ENCODE measurements at regions not wholly inside any gene's neighbourhood (a gene's known extent, or its start where the extent isn't known, plus 50 kb on each side); places are given as distances from the start of the nearest gene placed in this dataset.
A peak's percentile ranks its signal among the peaks of the same experiment; 100 is the strongest.
"Not testable (repeated sequence)": the region's sequence is repeated elsewhere in the genome, so short reads cannot be mapped to it uniquely, and the experiment has no call there.

GRCh38 chr16:9599415-9600120, 508.1 kb downstream of the HAPSTR1 start:
- no peak for DNase-seq

- DNase-seq, result no peak
These were observed 510.7 kb downstream of the HAPSTR1 start for GRCh38 chr16:9602189-9602588.

- DNase-seq, result no peak
These were observed 511.9 kb downstream of the HAPSTR1 start for GRCh38 chr16:9603316-9603715.

GRCh38 chr16:9607515-9608230, 516.2 kb downstream of the HAPSTR1 start:
- DNase-seq, result no peak

- DNase-seq, result no peak
These were observed 519.3 kb downstream of the HAPSTR1 start for GRCh38 chr16:9610727-9611126.

- no peak for DNase-seq
These were observed 520.8 kb downstream of the HAPSTR1 start for GRCh38 chr16:9612267-9612666.

GRCh38 chr16:9614389-9614788, 522.9 kb downstream of the HAPSTR1 start:
- DNase-seq, result no peak

- DNase-seq, result no peak
These were observed 530.8 kb downstream of the HAPSTR1 start for GRCh38 chr16:9622268-9622667.

- DNase-seq, result no peak
These were observed 533.7 kb downstream of the HAPSTR1 start for GRCh38 chr16:9625122-9625521.

- no peak for DNase-seq
These were observed 536.0 kb downstream of the HAPSTR1 start for GRCh38 chr16:9627427-9627826.

- no peak for DNase-seq
These were observed 538.7 kb downstream of the HAPSTR1 start for GRCh38 chr16:9630119-9630518.

- no peak for DNase-seq
These were observed 539.5 kb downstream of the HAPSTR1 start for GRCh38 chr16:9630985-9631384.

GRCh38 chr16:9633844-9634243, 542.4 kb downstream of the HAPSTR1 start:
- DNase-seq, result no peak

GRCh38 chr16:9635150-9635720, 543.8 kb downstream of the HAPSTR1 start:
- not testable (repeated sequence) for DNase-seq

GRCh38 chr16:9644258-9644657, 538.0 kb downstream of the GRIN2A start:
- no peak for DNase-seq

- no peak for DNase-seq
These were observed 536.3 kb downstream of the GRIN2A start for GRCh38 chr16:9645911-9646310.

- peak; percentile 20 for DNase-seq
These were observed 534.1 kb downstream of the GRIN2A start for GRCh38 chr16:9647981-9648701.

- no peak for DNase-seq
These were observed 531.9 kb downstream of the GRIN2A start for GRCh38 chr16:9650284-9650683.

- no peak for DNase-seq
These were observed 527.2 kb downstream of the GRIN2A start for GRCh38 chr16:9655051-9655450.

- no peak for DNase-seq
These were observed 524.6 kb downstream of the GRIN2A start for GRCh38 chr16:9657641-9658040.

- no peak for DNase-seq
These were observed 524.1 kb downstream of the GRIN2A start for GRCh38 chr16:9658164-9658563.

- no peak for DNase-seq
These were observed 523.6 kb downstream of the GRIN2A start for GRCh38 chr16:9658586-9658985.

GRCh38 chr16:9660898-9661297, 521.3 kb downstream of the GRIN2A start:
- no peak for DNase-seq

All from MV-4-11 (cell line).